OCI-LY7 (cell line): ENCODE measurements at regions not wholly inside any gene's neighbourhood (a gene's known extent, or its start where the extent isn't known, plus 50 kb on each side); places are given as distances from the start of the nearest gene placed in this dataset.

Experiments
- CTCF ChIP-seq: fragments of 200-600 bp; sonication (generic); conservative IDR thresholded peaks from 2 replicates; pipeline ENCODE4 v1.5.1; 2014; ENCODE audit warnings: mild to moderate bottlenecking, antibody characterized with exemption, low read length, moderate library complexity, mixed read lengths
- EZH2phosphoT487 ChIP-seq: fragments of 200-600 bp; sonication (generic); IDR thresholded peaks from 2 replicates; pipeline ENCODE4 v1.6.1; 2018; ENCODE audit warnings: low read depth, borderline replicate concordance, mild to moderate bottlenecking, mixed run types, antibody characterized with exemption, low read length, moderate library complexity, mixed read lengths

GRCh38 chr15:77881950-77882349, 195.6 kb downstream of the TBC1D2B start:
- TF ChIP-seq CTCF (no peak), EZH2phosphoT487 (no peak)
